ENCODE measurements at regions not wholly inside any gene's neighbourhood (a gene's known extent, or its start where the extent isn't known, plus 50 kb on each side); places are given as distances from the start of the nearest gene placed in this dataset.

- no peak for TF ChIP-seq KLF13 (CRISPR knock-in tag; IDR thresholded peaks at IDR 0.05)
These were observed 133.2 kb upstream of the SLITRK5 start (continued) for GRCh38 chr13:87537951-87538350.

- Histone ChIP-seq H4K20me1 (ENCODE audit: insufficient read depth, low read length) (no peaks in the 10 kb centered on the region), H2AFZ (ENCODE audit: low read length) (no peak overlapping the region), H3K27ac (ENCODE audit: extremely low read length, insufficient read depth, low read length) (no peak overlapping the region), H3K9me3 (ENCODE audit: low read length) (no peaks in the 10 kb centered on the region), H3K4me1 (ENCODE audit: insufficient read depth, low read length) (no peaks in the 10 kb centered on the region), H3K27me3 (ENCODE audit: control insufficient read depth in 1 of 2, insufficient read depth in 2 of 2, low read length in 2 of 2) (no peaks in the 10 kb centered on the region), H3K4me3 (replicated peaks in 1 of 3; ENCODE audit: insufficient read depth in 1 of 3, low read depth in 2 of 3, low read length in 3 of 3) (no peak overlapping the region), H3K9ac (ENCODE audit: insufficient read depth, low read depth, low read length) (no peak overlapping the region), H3K36me3 (replicated peaks in 1 of 2; ENCODE audit: control insufficient read depth in 1 of 2, insufficient read depth in 2 of 2, low read length in 2 of 2) (no peaks in the 10 kb centered on the region), H3K4me2 (ENCODE audit: low read depth, low read length) (no peak overlapping the region), H3K79me2 (ENCODE audit: insufficient read depth, low read length) (no peaks in the 10 kb centered on the region)
- POLR2A ChIA-PET, result no interaction called here
- BruUV-seq (replicated peaks), result no TSS peak
- DNase-seq (ENCODE audit: low spot score) (no peak), FAIRE-seq (no peak), ATAC-seq (no peak)
- TF ChIP-seq ARID2 (CRISPR knock-in tag; IDR thresholded peaks at IDR 0.05; ENCODE audit: borderline replicate concordance), result no peak
- no peak for TF ChIP-seq NPAS2 (CRISPR knock-in tag; IDR thresholded peaks at IDR 0.05; ENCODE audit: borderline replicate concordance)
- no peak for TF ChIP-seq KDM2A (CRISPR knock-in tag; IDR thresholded peaks at IDR 0.05; ENCODE audit: borderline replicate concordance, low read depth)
- no peak for TF ChIP-seq SSRP1 (CRISPR knock-in tag; IDR thresholded peaks at IDR 0.05)
- TF ChIP-seq AGO2 (optimal IDR thresholded peaks at IDR 0.05; ENCODE audit: low read depth, low read length), result no peak
- no peak for TF ChIP-seq ZNF432 (CRISPR knock-in tag; IDR thresholded peaks at IDR 0.05; ENCODE audit: borderline replicate concordance)
- TF ChIP-seq ZNF614 (CRISPR knock-in tag; IDR thresholded peaks at IDR 0.05; ENCODE audit: borderline replicate concordance), result no peak
- no peak for TF ChIP-seq STAG1 (CRISPR knock-in tag; IDR thresholded peaks at IDR 0.05)
- no peak for TF ChIP-seq TFDP1 (CRISPR knock-in tag; IDR thresholded peaks at IDR 0.05; ENCODE audit: borderline replicate concordance)
- no peak for TF ChIP-seq THAP9 (CRISPR knock-in tag; IDR thresholded peaks at IDR 0.05; ENCODE audit: borderline replicate concordance)
- TF ChIP-seq MEF2D (CRISPR knock-in tag; IDR thresholded peaks at IDR 0.05), result no peak
- TF ChIP-seq HIVEP1 (CRISPR knock-in tag; IDR thresholded peaks at IDR 0.05), result no peak
- TF ChIP-seq ZNF746 (CRISPR knock-in tag; IDR thresholded peaks at IDR 0.05), result no peak
- TF ChIP-seq SNRNP70 (IDR thresholded peaks at IDR 0.05; ENCODE audit: low read depth, low read length), result no peak
- no peak for TF ChIP-seq SIX1 (CRISPR knock-in tag; IDR thresholded peaks at IDR 0.05; ENCODE audit: borderline replicate concordance)
- no peak for TF ChIP-seq RBAK (CRISPR knock-in tag; IDR thresholded peaks at IDR 0.05)
- in situ Hi-C loops (cut with HindIII; ENCODE audit: extremely low pct_ligation_motif_present, low pct_unique_long_range_greater_than_20kb) (no loop called here), intact Hi-C loops (cut with micrococcal nuclease; ENCODE audit: unreplicated experiment) (no loop called here)
- CTCF ChIA-PET (ENCODE audit: low intra/inter-chr PET ratio, low total read pairs), result no interaction called here
These were observed 132.7 kb upstream of the SLITRK5 start for GRCh38 chr13:87538366-87539052.

All from HepG2 (cell line).